ENCODE measurements at regions not wholly inside any gene's neighbourhood (a gene's known extent, or its start where the extent isn't known, plus 50 kb on each side); places are given as distances from the start of the nearest gene placed in this dataset.
A peak's percentile ranks its signal among the peaks of the same experiment; 100 is the strongest.

DNA sequence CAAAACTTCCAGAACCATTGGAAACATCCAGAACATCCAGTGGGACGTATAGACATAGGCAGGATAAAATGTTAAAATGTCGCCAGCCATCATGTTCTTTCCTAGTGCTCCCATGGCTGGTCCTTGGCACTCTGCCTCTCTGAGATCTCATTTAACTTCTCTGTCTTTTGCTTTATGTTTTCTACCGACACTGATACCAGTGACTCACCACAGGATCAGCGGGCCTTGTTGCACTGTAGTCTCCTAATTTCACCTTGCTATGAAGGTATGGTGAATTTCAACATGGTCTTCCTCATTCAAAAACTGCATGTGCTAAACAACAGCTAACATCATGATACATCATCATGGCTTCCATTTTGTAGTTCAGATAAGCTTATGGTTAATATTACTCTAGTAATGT lies 521.0 kb upstream of the IGFBP7 start:
- H3K27ac ChIP-seq = no peak overlapping the region
- TF ChIP-seq CTCF (IDR thresholded peaks at IDR 0.05) (no peak), ZFX (IDR thresholded peaks at IDR 0.05; ENCODE audit: borderline replicate concordance) (no peak)

DNA sequence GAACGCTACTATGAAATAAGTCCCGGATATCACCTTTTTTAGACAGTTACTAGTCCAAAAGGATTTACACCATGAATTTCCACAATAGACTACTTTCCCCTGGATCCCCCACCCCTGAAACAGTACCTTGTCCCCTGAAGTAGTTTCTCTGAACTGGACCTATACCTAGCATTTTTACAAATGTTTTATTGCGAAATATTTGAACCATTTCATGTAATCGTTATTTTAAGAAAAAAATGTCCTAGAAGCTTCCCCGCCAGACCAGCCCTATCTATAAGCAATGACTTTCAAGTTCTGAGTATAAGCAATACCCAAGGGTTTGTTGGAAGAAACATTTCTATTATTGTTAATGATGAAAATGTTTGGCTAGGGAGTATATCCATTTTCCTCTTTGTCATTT lies 517.8 kb upstream of the IGFBP7 start:
- H3K27ac ChIP-seq = no peak overlapping the region
- TF ChIP-seq CTCF (IDR thresholded peaks at IDR 0.05) (no peak), ZFX (IDR thresholded peaks at IDR 0.05; ENCODE audit: borderline replicate concordance) (no peak)

- no peak overlapping the region for H3K27ac ChIP-seq
- TF ChIP-seq CTCF (IDR thresholded peaks at IDR 0.05) (no peak), ZFX (IDR thresholded peaks at IDR 0.05; ENCODE audit: borderline replicate concordance) (no peak)
Observed at GRCh38 chr4:57614257-57614932, 504.2 kb upstream of the IGFBP7 start.

GRCh38 chr4:57612279-57612678 lies 502.1 kb upstream of the IGFBP7 start:
- peak; percentile 31 for TF ChIP-seq CTCF (IDR thresholded peaks at IDR 0.05)
- no peak for TF ChIP-seq ZFX (IDR thresholded peaks at IDR 0.05; ENCODE audit: borderline replicate concordance)
- no peak overlapping the region for H3K27ac ChIP-seq

DNA sequence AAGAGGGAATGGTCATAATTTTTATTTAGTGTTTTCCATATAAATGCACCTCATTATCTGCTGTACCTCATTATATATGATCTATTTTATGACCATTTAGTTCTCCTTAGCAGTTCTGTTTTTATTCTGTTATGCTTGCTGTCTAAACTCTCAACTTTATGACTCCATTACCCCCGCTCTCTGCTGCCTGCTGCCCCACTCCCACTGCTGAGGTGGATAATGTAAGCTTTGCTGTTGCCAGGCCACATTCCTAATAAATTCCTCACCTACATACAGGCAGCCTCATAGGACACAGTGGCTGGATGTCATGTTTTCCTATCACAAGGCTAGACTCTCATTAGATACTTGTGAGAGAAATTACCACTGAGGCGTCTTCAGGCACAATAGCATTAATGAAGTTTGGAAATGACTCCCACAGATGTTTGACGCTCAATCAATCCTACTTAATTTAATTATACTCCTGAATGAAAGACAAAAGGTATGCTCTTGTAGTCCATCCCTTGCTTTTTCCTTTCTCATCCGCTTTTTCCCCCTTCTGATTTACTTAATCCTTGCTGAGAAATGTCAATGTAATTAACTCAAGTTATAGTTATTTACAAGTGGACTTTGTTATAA lies 497.5 kb upstream of the IGFBP7 start:
- H3K27ac ChIP-seq = no peak overlapping the region
- TF ChIP-seq ZFX (IDR thresholded peaks at IDR 0.05; ENCODE audit: borderline replicate concordance) = no peak
- no peak for TF ChIP-seq CTCF (IDR thresholded peaks at IDR 0.05)

DNA sequence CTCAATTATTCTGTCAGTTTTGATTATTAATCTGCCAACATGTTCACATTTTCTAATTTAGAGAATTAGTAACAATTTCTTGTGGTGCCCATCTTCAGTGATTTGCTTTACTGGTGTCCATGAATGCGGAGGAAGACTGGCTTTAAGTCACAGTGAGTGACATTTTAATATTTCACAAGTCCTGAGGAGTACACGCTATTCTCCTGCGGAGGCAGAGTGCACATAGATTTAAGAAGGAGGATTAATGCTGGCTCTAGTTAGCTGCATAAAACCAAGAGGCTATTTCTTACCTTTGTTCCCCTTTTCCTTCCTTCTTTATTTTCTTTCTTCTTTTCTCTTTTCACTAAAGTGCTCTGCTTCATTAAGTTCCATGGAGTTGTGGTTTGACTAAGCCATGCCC lies 495.2 kb upstream of the IGFBP7 start:
- no peak overlapping the region for H3K27ac ChIP-seq
- TF ChIP-seq CTCF (IDR thresholded peaks at IDR 0.05) = no peak
- no peak for TF ChIP-seq ZFX (IDR thresholded peaks at IDR 0.05; ENCODE audit: borderline replicate concordance)

GRCh38 chr4:57602141-57602540 lies 492.0 kb upstream of the IGFBP7 start:
- H3K27ac ChIP-seq = no peak overlapping the region
- TF ChIP-seq ZFX (IDR thresholded peaks at IDR 0.05; ENCODE audit: borderline replicate concordance) (no peak), CTCF (IDR thresholded peaks at IDR 0.05) (no peak)

Data from 22Rv1 (cell line).